ENCODE measurements at regions not wholly inside any gene's neighbourhood (a gene's known extent, or its start where the extent isn't known, plus 50 kb on each side); places are given as distances from the start of the nearest gene placed in this dataset.
"Not testable (repeated sequence)": the region's sequence is repeated elsewhere in the genome, so short reads cannot be mapped to it uniquely, and the experiment has no call there.

DNA sequence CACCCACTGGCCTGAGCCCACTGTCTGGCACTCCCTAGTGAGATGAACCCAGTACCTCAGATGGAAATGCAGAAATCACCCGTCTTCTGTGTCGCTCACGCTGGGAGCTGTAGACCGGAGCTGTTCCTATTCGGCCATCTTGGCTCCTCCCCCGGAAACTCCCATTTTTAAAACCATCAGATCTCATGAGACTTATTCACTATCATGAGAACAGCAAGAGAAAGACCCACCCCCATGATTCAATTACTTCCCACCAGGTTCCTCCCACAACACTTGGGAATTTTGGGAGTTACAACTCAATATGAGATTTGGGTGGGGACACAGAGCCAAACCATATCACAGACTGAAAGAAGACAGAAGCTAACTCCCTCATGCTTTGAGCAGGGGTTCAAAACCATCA is 134.5 kb downstream of the SLC39A8 start:
- not testable (repeated sequence) for DNase-seq

DNA sequence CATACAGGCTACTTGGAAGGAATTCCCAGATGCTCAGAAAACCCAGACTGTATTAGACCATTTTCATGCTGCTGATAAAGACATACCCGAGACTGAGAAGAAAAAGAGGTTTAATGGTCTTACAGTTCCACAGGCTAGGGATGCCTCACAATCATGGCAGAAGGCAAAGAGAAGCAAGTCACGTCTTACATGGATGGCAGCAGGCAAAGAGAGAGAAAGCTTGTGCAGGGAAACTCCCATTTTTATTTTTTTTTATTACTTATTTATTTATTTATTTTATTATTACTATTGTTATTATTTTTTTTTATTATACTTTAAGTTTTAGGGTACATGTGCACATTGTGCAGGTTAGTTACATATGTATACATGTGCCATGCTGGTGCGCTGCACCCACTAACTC is 140.6 kb downstream of the SLC39A8 start:
- DNase-seq: not testable (repeated sequence)

DNA sequence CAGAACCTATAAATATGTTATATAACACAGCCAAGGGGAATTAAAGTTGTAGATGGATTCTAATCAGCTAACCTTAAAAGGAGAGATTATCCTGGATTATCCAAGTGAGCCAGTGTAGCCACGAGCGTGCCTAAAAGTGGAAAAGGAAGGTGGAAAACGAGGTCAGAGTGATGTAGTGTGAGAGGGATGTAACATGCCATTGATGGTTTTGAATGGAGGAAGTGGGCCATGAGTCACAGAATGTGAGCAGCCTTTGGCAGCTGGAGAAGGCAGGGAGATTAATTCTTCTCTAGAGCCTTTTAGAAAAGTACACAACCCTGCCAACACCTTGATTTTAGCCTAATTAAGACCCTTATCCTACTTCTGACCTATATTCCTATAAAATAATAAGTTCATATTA is 149.1 kb downstream of the SLC39A8 start:
- peak; percentile 22 for DNase-seq

DNA sequence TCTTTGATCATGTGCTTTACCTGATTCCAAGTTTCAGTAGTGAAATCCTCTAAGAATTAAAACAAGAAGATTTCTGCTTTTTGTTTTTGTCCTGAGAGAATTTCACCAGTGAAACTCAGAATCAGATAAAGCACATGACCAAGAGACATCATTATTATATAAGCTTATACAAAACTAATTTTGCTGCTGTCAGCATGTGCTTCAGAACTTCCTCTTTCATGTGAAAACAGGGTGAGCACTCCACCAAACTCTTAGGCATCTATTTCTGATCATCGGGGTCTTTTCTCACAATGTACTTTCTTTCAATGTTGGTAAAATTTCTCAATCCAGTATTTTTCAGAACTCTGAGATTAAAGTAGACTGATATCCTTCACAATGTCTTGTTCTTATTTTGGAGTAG is 152.1 kb downstream of the SLC39A8 start:
- DNase-seq: no peak

DNA sequence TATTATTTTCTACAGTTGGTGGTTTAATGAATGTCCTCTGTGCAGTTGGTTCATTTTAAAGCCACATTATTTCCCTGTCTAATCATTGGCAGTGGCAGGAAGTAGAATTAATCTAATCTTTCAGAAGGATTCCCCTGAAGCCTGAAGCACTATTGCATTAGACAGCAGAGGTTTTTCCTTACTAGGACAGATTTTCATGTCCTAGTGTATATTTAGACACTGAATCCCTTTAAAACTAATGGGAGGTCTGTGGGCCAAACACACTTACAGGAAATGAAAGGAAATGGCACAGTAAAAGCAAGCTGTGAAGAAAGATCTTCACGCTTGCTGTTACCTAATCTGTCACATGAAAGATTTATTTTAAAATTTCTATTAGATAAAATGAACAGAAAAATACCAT is 165.2 kb downstream of the SLC39A8 start:
- no peak for DNase-seq

DNA sequence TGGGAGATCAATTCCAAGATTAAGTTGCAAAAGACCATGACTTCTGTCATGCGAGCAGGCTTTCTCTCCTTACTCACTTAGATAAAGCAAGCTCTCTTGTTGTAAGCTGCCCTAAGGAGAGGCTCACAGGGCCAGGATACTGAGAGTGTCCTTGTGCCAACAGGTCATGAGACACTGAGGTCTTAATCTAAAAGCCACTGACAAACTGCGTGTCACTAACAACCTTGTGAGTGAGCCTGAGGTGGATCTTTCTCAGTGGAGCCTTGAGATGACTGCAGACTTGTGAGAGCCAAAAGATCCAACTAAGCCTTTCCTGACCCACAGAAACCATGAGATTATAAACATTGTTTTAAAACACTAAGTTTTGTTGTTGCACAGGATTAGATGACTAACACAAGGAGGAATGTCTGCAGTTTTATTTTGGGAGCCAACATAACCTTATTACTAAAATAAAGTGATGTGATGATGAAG is 170.5 kb downstream of the SLC39A8 start:
- peak; percentile 35 for DNase-seq

DNA sequence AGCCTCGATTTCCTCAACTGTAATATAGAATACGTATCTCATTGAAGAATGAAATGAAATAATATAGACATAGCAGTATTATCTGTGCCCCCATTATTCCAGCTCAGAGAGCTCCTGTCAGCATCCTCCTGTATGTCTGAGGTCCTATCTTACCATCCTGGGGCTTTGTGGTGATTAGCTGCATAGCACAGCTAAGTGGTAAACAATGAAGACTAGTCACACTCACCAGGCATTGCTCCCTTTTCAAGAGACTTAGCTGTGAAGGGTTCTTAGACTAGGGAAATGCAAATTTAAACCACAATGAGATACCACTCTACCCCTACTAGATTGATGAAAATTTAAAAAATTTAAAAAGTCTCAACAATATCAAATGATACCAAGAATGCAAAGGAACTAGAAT is 172.9 kb downstream of the SLC39A8 start:
- DNase-seq: no peak

DNA sequence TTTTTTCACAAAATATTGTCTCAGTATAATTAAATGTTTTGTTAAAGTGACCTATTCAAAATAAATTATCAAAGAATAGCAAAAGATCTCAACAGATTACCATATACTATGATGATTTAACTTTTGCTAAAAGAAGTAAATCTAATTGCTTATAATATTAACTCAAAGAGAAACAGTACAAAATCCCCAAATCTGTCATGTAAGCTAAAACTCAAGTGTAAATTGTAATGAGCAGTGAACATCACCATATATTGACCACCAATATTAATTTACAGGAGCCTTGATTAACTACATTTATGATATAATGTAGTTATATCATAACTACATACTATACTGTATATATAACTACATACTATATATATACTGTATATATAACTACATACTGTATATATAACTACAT is 174.4 kb downstream of the SLC39A8 start:
- DNase-seq: no peak

DNA sequence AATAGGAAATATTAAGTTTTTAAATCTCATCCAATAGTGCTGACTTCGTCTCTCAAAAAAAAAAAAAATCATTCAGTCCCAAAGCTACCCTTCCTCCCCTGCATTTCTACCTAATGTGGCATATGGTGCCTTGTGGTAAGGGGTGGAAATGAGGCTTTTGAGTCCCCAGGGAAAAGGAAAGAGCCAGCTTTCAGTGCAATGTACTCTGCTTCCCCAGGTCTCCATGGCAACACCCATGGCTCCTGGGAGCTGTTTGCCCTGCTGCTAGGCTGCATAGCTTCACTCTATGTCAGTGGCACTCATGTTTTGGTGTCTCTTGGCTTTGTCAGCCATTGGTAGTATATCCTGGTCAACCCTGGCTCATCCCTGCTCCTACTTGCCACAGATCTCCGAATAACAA is 175.9 kb downstream of the SLC39A8 start:
- no peak for DNase-seq

DNA sequence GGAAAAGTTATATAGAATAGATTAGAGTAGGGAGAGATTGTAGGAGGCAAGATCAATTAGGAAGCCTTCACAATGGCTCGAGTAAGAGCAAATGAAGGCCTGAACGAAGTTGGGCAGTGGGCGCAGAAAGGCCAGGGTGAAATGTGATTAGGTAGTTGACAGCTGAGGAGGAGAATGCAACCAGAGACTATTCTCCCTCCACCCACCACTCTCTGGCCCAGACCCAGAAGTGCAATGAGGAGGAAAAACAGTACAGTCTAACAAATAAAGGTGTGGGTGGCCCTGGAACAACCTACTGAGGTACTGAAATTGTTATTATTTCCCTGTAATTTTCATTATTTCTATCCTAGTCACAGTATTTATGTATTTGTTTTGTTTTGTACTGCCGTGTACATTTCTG is 176.7 kb downstream of the SLC39A8 start:
- DNase-seq: no peak

DNA sequence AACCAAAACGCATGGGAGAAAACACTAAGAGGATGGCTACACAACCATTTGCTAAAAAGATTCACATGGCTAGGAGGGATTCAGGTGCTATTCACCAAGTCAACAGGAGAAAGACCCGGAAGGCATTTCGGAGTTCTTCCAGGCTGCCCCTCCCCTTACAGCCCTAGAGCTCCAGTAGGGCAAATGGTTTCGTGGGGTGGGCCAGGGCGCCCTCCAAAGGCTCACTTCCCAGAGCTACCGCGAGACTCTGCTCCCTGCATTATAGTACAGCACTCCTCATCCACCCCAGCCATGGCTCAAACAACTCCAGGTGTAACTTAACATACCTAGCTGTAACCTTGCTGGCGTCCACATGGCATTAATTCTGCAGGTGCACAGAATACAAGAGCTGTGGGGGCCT is 179.7 kb downstream of the SLC39A8 start:
- DNase-seq: no peak

DNA sequence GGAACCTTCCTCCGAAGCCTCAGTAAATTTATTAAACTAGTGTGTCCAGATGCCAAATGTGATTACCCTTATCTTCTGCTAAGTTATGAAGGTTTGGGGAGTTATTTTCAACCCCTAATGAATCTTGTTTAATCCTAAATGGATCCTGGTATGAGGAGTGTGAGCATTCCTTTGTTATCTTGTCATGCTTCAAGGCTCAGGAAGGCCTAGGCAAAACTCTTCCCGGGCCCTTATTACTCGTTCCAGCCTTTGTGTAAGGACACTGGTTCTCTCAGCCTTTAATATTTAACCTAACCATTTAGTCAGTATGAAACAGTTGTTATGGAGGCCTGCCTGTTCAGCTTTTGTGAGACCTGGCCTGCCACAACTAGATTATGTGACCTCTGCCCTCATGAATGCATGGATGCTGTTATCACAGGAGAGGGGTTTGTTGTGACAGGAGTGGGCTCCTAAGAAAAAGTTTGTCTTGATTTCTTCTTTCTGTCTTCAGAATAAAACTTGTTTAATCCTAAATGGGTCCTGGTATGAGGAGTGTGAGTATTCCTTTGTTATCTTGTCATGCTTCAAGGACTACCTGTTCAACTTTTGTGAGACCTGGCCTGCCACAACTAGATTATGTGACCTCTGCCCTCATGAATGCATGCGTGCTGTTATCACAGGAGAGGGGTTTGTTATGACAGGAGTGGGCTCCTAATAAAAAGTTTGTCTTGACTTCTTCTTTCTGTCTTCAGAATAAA is 181.7 kb downstream of the SLC39A8 start:
- no peak for DNase-seq

DNA sequence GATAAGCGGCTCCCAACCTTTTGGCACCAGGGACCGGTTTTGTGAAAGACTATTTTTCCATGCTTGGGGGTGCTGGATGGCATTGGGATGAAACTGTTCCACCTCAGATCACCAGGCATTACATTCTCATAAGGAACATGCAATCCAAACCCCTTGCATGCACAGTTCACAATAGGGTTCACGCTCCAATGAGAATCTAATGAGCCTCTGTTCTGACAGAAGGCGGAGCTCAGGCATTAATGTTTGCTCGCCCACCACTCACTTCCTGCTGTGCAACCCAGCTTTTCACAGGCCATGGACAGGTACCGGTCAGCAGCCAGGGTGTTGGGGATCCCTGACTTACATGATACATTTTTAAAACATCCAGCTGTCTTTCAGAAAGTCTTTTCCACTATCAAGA is 187.3 kb downstream of the SLC39A8 start:
- DNase-seq: no peak

DNA sequence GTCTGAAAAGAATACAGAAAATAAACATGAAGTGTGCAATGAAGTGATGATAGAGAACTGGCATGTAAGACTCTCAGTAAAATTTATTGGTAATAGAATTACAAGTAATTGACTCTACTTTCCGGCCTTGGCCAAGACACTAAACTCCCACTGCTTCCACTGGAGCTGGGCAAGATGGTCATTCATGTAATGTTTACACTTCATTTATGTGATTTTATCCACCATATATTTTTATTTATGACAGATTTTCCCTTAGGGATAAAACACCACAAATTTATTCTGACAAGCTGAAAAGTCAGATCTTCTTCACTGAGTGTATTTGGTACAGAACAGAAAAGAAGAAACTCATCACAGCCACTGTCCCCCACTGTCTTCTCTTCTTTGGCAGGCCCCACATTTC is 191.9 kb downstream of the SLC39A8 start:
- no peak for DNase-seq

DNA sequence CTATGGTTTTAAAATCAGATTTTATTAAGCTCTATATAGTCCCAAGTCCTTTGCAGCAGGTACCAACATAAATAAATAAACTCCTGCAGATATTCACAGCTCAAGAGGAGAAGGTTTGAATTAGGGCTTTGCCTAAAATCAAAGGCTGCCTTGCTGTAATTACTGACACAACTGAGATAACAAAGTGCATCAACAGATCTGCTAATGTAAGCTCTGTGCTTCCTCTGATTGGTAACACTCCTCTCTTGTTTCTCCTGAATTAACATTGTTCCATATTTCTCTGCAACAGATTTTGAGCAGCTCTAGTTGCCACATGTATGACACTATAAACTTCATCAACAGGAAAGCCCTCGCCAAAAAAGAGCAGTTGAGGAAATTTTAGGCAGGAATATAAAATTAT is 193.6 kb downstream of the SLC39A8 start:
- DNase-seq: no peak

DNA sequence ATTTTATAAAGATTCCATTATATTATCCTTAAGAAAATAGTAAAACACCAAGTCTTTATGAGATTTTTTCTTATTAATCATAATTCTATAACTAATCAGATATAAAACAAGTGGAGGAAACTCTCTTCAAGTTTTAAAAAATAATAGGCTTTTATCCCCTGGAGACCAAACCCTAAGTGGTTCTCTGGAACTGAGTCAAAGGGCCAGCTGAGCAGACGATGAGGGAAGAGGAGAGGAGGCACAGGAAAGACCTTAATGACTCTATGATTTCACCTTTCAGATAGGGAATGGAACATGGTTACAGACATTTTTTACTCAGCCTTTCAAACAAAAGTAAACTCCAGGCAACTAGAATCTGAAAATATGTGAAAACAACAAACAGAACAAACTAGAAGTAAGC is 201.8 kb downstream of the SLC39A8 start:
- peak; percentile 4 for DNase-seq

DNA sequence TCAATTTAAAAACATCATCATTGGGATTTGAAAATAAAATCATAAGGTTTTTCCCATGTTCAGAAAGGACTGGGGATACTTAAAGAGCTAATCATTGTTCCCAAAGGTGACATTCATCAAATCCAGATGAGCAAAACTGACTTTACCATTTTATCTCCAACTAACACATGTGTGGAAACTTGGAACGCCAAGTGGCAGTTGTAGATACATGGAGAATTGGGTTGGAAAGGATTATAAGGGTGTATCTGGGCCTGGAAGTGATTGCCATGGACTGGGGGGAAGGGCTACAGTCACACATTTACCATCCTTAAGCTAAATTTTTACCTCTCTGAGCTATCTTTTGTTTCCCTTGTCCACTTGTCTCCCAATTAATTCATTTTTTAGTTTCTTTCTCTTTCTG is 203.4 kb downstream of the SLC39A8 start:
- DNase-seq: no peak

DNA sequence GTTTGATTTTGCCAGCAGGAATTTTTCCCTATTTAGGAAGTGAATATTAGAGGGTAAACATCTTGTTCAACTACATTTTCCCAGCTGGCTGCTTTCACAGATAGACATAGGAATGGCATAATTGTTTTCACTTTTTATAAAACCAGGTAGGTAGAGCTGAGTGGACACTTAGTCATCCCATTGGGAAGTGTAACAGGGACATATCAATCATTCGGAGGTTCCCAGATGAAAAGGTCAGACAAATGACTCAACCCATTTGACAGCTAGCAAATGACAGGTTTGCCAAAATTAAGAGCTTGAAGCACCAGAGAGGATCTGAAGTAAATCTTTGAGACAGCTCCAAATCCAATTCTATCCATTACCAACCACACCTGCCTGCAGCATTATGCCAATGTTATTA is 205.3 kb downstream of the SLC39A8 start:
- DNase-seq: peak; percentile 35

DNA sequence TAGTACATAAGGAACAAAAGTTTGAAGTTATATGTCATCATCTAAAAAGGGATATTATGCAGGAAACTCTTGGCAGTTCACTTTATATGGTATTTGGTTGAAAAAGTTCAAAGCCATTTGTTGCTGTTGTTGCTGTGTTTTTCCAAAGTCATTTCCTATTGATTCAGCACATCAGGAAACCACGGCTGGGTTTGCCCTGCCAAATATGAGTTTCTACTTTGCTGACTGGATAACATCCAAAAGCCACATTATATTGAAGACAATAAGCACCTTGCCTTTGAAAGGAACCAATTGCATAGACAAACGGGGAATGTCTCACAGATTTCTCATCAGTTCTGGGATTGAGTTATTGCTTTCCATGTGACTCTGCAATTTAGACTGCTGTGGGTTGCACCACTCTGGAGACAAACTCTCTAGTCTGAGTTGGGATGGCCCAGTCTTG is 206.1 kb downstream of the SLC39A8 start:
- peak; percentile 82 for DNase-seq

DNA sequence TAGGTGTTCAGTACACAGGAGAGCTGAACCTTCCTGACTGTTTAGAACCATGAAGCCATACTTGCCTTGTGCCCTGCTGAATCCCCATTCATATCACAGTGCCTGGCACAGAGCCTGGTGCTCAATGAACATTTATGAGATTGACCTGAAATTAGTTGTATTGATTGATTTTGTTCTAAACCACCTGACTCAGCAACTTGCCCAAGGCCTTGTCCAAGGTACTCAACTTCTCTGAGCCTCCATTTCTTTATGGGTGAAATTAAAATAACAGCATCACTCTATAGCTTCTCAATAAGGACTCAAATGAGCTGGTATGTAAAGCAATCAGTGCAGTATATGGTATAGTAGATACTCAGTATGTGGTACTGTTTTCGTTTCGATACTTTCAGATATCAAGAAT is 208.1 kb downstream of the SLC39A8 start:
- no peak for DNase-seq

DNA sequence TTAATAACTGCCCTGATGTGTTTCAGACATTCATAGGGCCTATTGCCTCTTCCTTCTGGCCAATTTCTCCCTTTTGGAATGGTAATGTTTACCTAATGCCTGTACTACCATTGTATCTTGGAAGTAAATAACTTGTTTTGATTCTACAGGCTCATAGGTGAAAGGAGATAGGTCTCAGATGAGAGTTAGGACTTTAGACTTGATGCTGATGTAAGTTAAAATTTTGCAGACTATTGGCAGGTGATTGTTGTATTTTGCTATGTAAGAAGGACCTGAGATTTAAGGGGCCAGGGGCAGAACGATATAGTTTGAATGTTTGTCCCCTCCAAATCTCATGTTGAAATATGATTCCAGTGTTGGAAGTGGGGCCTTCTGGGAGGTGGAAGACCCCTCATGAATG is 215.5 kb downstream of the SLC39A8 start:
- DNase-seq: no peak
